ENCODE measurements at regions not wholly inside any gene's neighbourhood (a gene's known extent, or its start where the extent isn't known, plus 50 kb on each side); places are given as distances from the start of the nearest gene placed in this dataset.

- DNase-seq (ENCODE audit: low read depth): no peak
Measured at GRCh38 chrX:3780564-3780963, 67.1 kb upstream of the PRKX start.

- DNase-seq (ENCODE audit: low read depth): no peak
Measured at GRCh38 chrX:3779546-3779945, 66.1 kb upstream of the PRKX start.

- DNase-seq (ENCODE audit: low read depth): no peak
Measured at GRCh38 chrX:3777416-3777815, 64.0 kb upstream of the PRKX start.

GRCh38 chrX:3771766-3772165, 58.3 kb upstream of the PRKX start:
- no peak for DNase-seq (ENCODE audit: low read depth)

GRCh38 chrX:3768881-3769280, 55.4 kb upstream of the PRKX start:
- DNase-seq (ENCODE audit: low read depth): no peak
